ENCODE measurements at regions not wholly inside any gene's neighbourhood (a gene's known extent, or its start where the extent isn't known, plus 50 kb on each side); places are given as distances from the start of the nearest gene placed in this dataset.

DNA sequence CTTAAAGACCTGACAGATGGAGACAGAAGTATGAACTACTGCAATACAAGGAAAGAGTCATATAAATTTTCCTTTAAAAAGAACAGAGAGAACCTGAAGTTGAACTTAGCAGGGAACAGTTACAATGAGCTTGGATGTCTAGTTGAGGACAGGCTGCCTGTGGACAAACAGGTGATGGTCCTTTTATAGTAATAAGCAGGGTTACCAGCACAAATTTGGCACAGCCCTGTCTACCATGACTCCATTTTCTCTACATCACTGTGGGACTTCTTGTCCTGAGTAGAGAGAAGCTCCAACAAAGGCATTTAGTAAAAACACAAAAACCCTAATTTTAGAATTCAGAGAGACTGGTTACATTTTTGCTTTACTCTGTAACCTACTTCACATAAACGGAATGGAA is 448.1 kb downstream of the PLCL1 start:
- POLR2A ChIA-PET = no interaction called here
- H3K27me3 Mint-ChIP-seq = peaks cover 3% of the 10 kb centered on the region
- no peaks in the 10 kb centered on the region for H3K27me3 ChIP-seq (replicated peaks in 1 of 4; ENCODE audit: control extremely low read depth in 1 of 4, control insufficient read depth in 3 of 4, insufficient read depth in 4 of 4, low read length in 3 of 4)

DNA sequence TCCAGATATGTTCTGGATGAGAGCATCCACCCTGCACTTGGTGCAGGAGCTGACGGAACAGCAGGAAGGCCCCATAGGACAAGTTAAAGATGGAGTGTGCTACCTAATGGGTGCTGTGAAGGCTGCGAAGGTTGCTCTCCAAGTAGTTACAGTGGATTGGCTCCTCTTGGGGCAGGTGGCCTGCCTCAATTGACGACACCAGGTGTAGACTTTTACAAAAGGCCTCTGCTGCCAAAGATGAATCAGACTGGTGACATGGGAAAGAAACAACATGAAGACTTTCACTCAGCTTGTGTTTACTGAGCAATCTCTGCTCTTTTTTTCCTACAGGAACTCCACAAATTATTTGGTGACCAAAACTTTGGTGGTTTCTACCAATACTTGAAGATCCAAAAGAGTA is 437.7 kb downstream of the PLCL1 start:
- TF ChIP-seq EZH2 (IDR thresholded peaks at IDR 0.05; ENCODE audit: borderline replicate concordance, insufficient read depth, low read depth, low read length, poor library complexity, severe bottlenecking) = no peak
- TF ChIP-seq, protein P1, sequence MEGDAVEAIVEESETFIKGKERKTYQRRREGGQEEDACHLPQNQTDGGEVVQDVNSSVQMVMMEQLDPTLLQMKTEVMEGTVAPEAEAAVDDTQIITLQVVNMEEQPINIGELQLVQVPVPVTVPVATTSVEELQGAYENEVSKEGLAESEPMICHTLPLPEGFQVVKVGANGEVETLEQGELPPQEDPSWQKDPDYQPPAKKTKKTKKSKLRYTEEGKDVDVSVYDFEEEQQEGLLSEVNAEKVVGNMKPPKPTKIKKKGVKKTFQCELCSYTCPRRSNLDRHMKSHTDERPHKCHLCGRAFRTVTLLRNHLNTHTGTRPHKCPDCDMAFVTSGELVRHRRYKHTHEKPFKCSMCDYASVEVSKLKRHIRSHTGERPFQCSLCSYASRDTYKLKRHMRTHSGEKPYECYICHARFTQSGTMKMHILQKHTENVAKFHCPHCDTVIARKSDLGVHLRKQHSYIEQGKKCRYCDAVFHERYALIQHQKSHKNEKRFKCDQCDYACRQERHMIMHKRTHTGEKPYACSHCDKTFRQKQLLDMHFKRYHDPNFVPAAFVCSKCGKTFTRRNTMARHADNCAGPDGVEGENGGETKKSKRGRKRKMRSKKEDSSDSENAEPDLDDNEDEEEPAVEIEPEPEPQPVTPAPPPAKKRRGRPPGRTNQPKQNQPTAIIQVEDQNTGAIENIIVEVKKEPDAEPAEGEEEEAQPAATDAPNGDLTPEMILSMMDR (IDR thresholded peaks at IDR 0.05) = no peak
- Mint-ChIP-seq H3K4me3 (no peak overlapping the region), H3K9me3 (ENCODE audit: insufficient read depth) (no peaks in the 10 kb centered on the region), H3K27ac (no peak overlapping the region), H3K4me1 (no peaks in the 10 kb centered on the region), H3K27me3 (no peaks in the 10 kb centered on the region)
- ChIA-PET CTCF (no interaction called here), POLR2A (no interaction called here)
- no peak overlapping the region for H3K27ac ChIP-seq (ENCODE audit: low read length in 2 of 2)
- DNase-seq (no peak), ATAC-seq (ENCODE audit: low read depth) (no peak)
- H3K9me3 ChIP-seq (ENCODE audit: control extremely low read depth in 1 of 3, control insufficient read depth in 2 of 3, insufficient read depth in 1 of 3, low read length in 2 of 3) = no peaks in the 10 kb centered on the region
- H2AFZ ChIP-seq (ENCODE audit: insufficient read depth, low read depth, low read length, poor library complexity, severe bottlenecking) = no peak overlapping the region
- no peaks in the 10 kb centered on the region for H4K20me1 ChIP-seq (ENCODE audit: control insufficient read depth, insufficient read depth, low read length, poor library complexity, severe bottlenecking)
- WGBS (ENCODE audit: insufficient coverage) = 86% methylated on average over 3 of the region's 3 CpGs
- H3K9ac ChIP-seq (ENCODE audit: low read length) = no peak overlapping the region
- intact Hi-C loops (cut with micrococcal nuclease) = no loop called here
- no peak overlapping the region for H3K4me3 ChIP-seq (ENCODE audit: control extremely low read depth in 1 of 5, extremely low read depth in 1 of 5, insufficient read depth in 1 of 5, low read depth in 2 of 5, low read length in 4 of 5)
- H3K27me3 ChIP-seq (replicated peaks in 1 of 4; ENCODE audit: control extremely low read depth in 1 of 4, control insufficient read depth in 3 of 4, insufficient read depth in 4 of 4, low read length in 3 of 4) = no peaks in the 10 kb centered on the region
- H3K36me3 ChIP-seq (replicated peaks in 1 of 2; ENCODE audit: control extremely low read depth in 1 of 2, control insufficient read depth in 1 of 2, extremely low read depth in 1 of 2, insufficient read depth in 2 of 2, low read length in 1 of 2) = no peaks in the 10 kb centered on the region
- no peak overlapping the region for H3K4me2 ChIP-seq (replicated peaks; ENCODE audit: low read depth, low read length, poor library complexity, severe bottlenecking)
- no peaks in the 10 kb centered on the region for H3K79me2 ChIP-seq (ENCODE audit: control insufficient read depth, insufficient read depth, low read length)
- H3K4me1 ChIP-seq (ENCODE audit: control insufficient read depth in 2 of 2, insufficient read depth in 2 of 2, low read length in 2 of 2) = no peaks in the 10 kb centered on the region

More for the DNA sequence above, 448.1 kb downstream of the PLCL1 start:
- H3K27ac Mint-ChIP-seq = no peak overlapping the region
- no peak overlapping the region for H2AFZ ChIP-seq (ENCODE audit: insufficient read depth, low read depth, low read length, poor library complexity, severe bottlenecking)
- no CpG with 5 or more reads among the region's 1 CpG for WGBS (ENCODE audit: insufficient coverage)
- CTCF ChIA-PET = no interaction called here
- no peaks in the 10 kb centered on the region for H3K79me2 ChIP-seq (ENCODE audit: control insufficient read depth, insufficient read depth, low read length)
- no peaks in the 10 kb centered on the region for H3K4me1 ChIP-seq (ENCODE audit: control insufficient read depth in 2 of 2, insufficient read depth in 2 of 2, low read length in 2 of 2)
- no peaks in the 10 kb centered on the region for H4K20me1 ChIP-seq (ENCODE audit: control insufficient read depth, insufficient read depth, low read length, poor library complexity, severe bottlenecking)
- H3K9me3 ChIP-seq (ENCODE audit: control extremely low read depth in 1 of 3, control insufficient read depth in 2 of 3, insufficient read depth in 1 of 3, low read length in 2 of 3) = no peaks in the 10 kb centered on the region
- H3K4me3 ChIP-seq (ENCODE audit: control extremely low read depth in 1 of 5, extremely low read depth in 1 of 5, insufficient read depth in 1 of 5, low read depth in 2 of 5, low read length in 4 of 5) = no peak overlapping the region
- no peak for TF ChIP-seq EZH2 (IDR thresholded peaks at IDR 0.05; ENCODE audit: borderline replicate concordance, insufficient read depth, low read depth, low read length, poor library complexity, severe bottlenecking)
- TF ChIP-seq, protein P1 (IDR thresholded peaks at IDR 0.05) = no peak
- H3K4me2 ChIP-seq (replicated peaks; ENCODE audit: low read depth, low read length, poor library complexity, severe bottlenecking) = no peak overlapping the region
- H3K9me3 Mint-ChIP-seq (ENCODE audit: insufficient read depth) = no peaks in the 10 kb centered on the region
- DNase-seq (no peak), ATAC-seq (ENCODE audit: low read depth) (no peak)
- H3K4me1 Mint-ChIP-seq = no peaks in the 10 kb centered on the region
- H3K27ac ChIP-seq (ENCODE audit: low read length in 2 of 2) = no peak overlapping the region
- H3K4me3 Mint-ChIP-seq = no peak overlapping the region
- intact Hi-C loops (cut with micrococcal nuclease) = no loop called here
- no peak overlapping the region for H3K9ac ChIP-seq (ENCODE audit: low read length)
- H3K36me3 ChIP-seq (replicated peaks in 1 of 2; ENCODE audit: control extremely low read depth in 1 of 2, control insufficient read depth in 1 of 2, extremely low read depth in 1 of 2, insufficient read depth in 2 of 2, low read length in 1 of 2) = no peaks in the 10 kb centered on the region
